GM13976 (cell line): ENCODE measurements at regions not wholly inside any gene's neighbourhood (a gene's known extent, or its start where the extent isn't known, plus 50 kb on each side); places are given as distances from the start of the nearest gene placed in this dataset.

Experiments
- DNase-seq: peaks from one replicate; pipeline ENCODE4 v3.0.0; 2012; ENCODE audit warnings: low spot score
- in situ Hi-C: fragments of 300-500 bp; cut with MboI; formaldehyde crosslinking; loops from one replicate; pipeline ENCODE4 v1.12.0; 2022; ENCODE audit warnings: low sequenced_read_pairs, mixed read lengths, inconsistent platforms; ENCODE audit not compliant: unreplicated experiment
- TF ChIP-seq, protein P1 (sequence below): IDR thresholded peaks from 2 replicates; pipeline ENCODE4 v1.5.1; 2012; ENCODE audit warnings: borderline replicate concordance, mild to moderate bottlenecking; ENCODE audit not compliant: insufficient read depth; ENCODE audit errors: extremely low read depth, missing control alignments, control extremely low read depth

DNA sequence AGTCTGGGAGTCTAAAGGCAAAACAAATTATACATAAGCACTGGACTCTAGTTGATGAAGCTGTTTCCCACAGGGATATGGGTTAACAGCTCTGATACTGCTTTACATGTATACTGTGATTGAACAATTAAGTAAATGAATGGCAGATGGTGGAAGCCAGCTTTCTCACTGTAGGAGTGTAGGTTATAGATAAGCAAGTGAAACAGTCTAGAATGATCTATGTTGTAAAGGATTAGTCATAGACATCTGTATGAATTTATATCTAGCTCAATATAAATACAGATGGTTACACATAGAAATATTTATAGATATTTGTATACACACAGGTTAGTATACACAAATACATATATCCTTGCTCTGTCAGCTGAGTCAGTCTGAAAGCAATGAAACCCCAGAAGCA, 276.1 kb downstream of the PPARGC1A start:
- TF ChIP-seq, protein P1, sequence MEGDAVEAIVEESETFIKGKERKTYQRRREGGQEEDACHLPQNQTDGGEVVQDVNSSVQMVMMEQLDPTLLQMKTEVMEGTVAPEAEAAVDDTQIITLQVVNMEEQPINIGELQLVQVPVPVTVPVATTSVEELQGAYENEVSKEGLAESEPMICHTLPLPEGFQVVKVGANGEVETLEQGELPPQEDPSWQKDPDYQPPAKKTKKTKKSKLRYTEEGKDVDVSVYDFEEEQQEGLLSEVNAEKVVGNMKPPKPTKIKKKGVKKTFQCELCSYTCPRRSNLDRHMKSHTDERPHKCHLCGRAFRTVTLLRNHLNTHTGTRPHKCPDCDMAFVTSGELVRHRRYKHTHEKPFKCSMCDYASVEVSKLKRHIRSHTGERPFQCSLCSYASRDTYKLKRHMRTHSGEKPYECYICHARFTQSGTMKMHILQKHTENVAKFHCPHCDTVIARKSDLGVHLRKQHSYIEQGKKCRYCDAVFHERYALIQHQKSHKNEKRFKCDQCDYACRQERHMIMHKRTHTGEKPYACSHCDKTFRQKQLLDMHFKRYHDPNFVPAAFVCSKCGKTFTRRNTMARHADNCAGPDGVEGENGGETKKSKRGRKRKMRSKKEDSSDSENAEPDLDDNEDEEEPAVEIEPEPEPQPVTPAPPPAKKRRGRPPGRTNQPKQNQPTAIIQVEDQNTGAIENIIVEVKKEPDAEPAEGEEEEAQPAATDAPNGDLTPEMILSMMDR: no peak
- DNase-seq: no peak
- in situ Hi-C loops: no loop called here

DNA sequence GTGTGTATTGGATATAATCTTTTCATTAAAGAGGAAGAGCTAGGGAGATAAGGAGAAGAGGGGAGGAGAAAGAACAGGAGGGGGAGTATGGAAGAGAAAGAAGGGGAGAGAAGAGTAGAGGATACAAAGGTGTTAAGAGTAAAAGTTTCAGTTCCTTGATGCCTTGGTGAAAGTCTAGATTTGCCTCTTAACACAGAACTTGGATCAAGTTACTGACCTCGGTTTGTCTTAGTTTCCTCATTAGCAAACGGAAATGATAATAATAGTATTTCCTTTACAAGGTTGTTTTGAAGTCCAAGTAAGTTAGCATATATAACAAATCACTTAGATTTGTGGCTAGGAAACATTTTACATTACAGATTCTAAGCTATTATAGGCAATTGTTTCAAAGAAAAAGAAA, 287.1 kb downstream of the PPARGC1A start:
- in situ Hi-C loops: no loop called here
- DNase-seq: no peak
- TF ChIP-seq, protein P1: no peak

DNA sequence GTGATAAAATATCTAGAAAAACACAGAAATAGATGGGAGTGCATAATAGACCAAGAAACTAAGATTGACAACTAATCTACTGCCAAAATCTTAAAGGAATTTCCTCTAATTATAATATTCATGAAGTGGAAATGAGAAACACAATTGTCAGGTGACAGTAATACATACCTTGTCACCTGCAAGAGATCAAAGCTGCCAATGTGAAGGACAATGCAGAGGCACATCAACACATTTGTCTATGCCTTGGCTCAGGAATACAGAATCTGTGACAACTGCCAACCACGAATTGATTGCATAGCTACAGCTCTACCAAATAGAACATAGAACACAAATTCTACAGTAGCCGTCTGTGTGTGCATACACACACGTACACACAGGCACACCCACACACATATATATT, 295.7 kb downstream of the PPARGC1A start:
- no peak for DNase-seq
- in situ Hi-C loops: no loop called here
- TF ChIP-seq, protein P1: no peak

DNA sequence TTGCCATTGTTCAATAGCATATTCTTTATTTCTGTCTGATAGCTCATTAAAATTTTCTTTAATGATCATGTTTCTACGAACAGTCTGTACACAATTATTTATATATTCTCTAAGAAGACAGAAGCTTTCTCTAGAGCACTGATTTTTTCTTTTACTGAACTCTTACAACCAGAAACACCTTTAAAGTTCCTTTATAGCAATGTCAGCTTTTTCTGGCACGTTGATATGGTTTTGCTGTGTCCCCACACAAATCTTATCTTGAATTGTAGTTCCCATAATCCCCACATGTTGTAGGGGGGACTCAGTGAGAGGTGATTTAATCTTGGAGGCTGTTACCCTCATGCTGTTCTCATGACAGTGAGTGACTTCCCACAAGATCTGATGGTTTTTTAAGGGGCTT, 299.4 kb downstream of the PPARGC1A start:
- TF ChIP-seq, protein P1: no peak
- no peak for DNase-seq
- in situ Hi-C loops: no loop called here

DNA sequence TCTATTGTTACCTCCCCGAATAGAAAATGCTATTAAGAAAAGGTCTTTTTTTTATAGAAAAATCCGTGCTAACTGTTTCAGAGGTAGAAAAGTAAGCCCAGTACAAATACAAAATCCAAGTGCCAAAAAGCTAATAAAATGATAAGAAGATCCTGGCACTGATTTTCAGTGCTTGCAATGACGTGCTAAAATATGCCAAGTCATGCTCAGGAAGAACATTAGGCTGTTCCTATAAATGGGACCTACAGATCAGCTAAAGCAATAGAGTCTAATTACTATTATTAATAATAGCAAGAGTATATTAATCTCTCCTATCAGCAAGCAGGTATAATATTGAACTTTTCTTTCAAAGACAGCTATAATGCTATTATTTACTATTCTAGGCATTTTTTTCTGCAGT, 305.8 kb downstream of the PPARGC1A start:
- TF ChIP-seq, protein P1: no peak
- no peak for DNase-seq
- in situ Hi-C loops: no loop called here

DNA sequence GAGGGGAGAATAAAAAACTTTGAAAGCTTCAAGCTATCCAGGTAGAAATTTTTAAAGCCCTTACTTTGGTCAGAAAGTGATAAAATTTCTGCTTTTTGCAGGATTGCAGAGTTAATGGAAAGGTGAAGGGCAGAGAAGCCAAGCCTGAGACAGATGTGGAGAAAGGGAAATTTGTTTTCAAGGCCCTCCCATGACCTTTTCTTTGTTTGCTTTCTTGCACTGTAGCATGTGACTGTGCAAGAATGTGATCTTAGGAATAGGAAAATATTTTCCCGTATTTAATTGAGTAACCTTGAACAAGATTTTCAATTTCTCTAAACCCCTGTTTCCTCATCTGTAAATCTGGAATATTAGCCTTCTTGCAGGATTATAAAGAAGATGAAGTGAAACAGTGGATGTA, 307.2 kb downstream of the PPARGC1A start:
- TF ChIP-seq, protein P1: no peak
- DNase-seq: no peak
- in situ Hi-C loops: no loop called here

DNA sequence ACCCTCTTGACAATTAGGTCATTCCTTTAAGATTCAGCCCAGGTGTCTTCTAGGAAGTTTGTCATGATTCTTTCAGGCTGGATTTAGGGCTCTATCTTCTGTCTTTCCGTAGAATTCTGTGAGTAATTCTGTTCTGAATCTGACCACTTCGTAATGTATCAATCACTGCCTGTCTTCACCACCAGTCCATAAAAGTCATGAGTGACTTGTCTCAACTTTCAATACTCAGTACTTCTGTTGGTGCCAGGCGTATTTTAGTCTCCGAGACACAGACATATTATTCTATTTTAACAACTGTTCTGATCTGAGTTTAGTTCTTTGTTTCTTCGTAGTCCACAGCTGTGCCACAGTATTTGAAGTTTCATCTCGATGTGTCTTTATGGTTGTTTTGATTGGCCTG, 310.7 kb downstream of the PPARGC1A start:
- TF ChIP-seq, protein P1: no peak
- in situ Hi-C loops: no loop called here

More for the DNA sequence above, 310.7 kb downstream of the PPARGC1A start:
- no peak for DNase-seq
